HepG2 (cell line): ENCODE measurements at regions not wholly inside any gene's neighbourhood (a gene's known extent, or its start where the extent isn't known, plus 50 kb on each side); places are given as distances from the start of the nearest gene placed in this dataset.

Source experiments
- ATAC-seq: fragments of 200-7000 bp; cut with Tn5 transposase; 3 replicates; pipeline ENCODE4 v1.9.1; 2020; ENCODE audit warnings: mild to moderate bottlenecking, moderate library complexity
- BruUV-seq: library from RNA; stranded (reverse); fragments of 400-500 nt; replicated peaks from 2 replicates; lab custom pipeline; 2021; lab: Mats Ljungman, UMichigan
- CTCF ChIA-PET: fragments of 300-600 bp; formaldehyde crosslinking; extraction: SDS; loops from one replicate; lab custom pipeline; 2021; ENCODE audit warnings: low total read pairs, inconsistent platforms, low intra/inter-chr PET ratio; lab: Yijun Ruan, JAX
- POLR2A ChIA-PET: fragments of 350-600 bp; sonication (Branson Sonifier 250); formaldehyde crosslinking; loops from one replicate; lab custom pipeline; 2020; ENCODE audit warnings: antibody characterized with exemption, inconsistent platforms; lab: Yijun Ruan, JAX
- DNase-seq: peaks from one replicate; pipeline ENCODE4 v3.0.0-alpha.2; 2015; ENCODE audit warnings: low spot score
- FAIRE-seq: peaks from 3 replicates; lab custom pipeline; 2011; peaks lifted over from hg19 to GRCh38; lab: Jason Lieb, UNC
- H2AFZ ChIP-seq: one replicate; pipeline ENCODE4 v1.6.1; 2011; ENCODE audit warnings: low read length, inconsistent platforms
- H3K27ac ChIP-seq: fragments of 300-600 bp; 3 replicates; pipeline ENCODE4 v1.8.0; 2011; ENCODE audit warnings: mixed run types, mild to moderate bottlenecking, mixed read lengths, low read length, inconsistent platforms; ENCODE audit not compliant: insufficient read depth; ENCODE audit errors: extremely low read length
- H3K27me3 ChIP-seq, 2 experiments: fragments of 200-600 bp in 1 of 2; 2 replicates in 1 of 2; 3 replicates in 1 of 2; pipeline versions ENCODE4 v1.6.0 to v1.8.0; 2011; ENCODE audit warnings: low read length in 2 of 2, mild to moderate bottlenecking in 2 of 2, moderate library complexity in 2 of 2, inconsistent platforms in 1 of 2; ENCODE audit not compliant: insufficient read depth in 2 of 2, control insufficient read depth in 1 of 2
- H3K36me3 ChIP-seq, 2 experiments: fragments of 200-600 bp in 1 of 2; replicated peaks in 1 of 2; 2 replicates in 1 of 2; 3 replicates in 1 of 2; pipeline versions ENCODE4 v1.5.1 to v1.8.0; 2011; ENCODE audit warnings: low read length in 2 of 2, inconsistent platforms in 1 of 2; ENCODE audit not compliant: insufficient read depth in 2 of 2, control insufficient read depth in 1 of 2
- H3K4me1 ChIP-seq: 2 replicates; pipeline ENCODE4 v1.5.1; 2012; ENCODE audit warnings: low read length, inconsistent platforms; ENCODE audit not compliant: insufficient read depth
- H3K4me2 ChIP-seq: 2 replicates; pipeline ENCODE4 v1.6.0; 2011; ENCODE audit warnings: low read depth, low read length, inconsistent platforms
- H3K4me3 ChIP-seq, 3 experiments: fragments of 200-600 bp in 1 of 3; sonication (generic), shearing (Covaris generic) in 1 of 3; replicated peaks in 1 of 3; 2 replicates each; pipeline ENCODE4 v1.5.1; 2011 to 2016; ENCODE audit warnings: low read length in 3 of 3, inconsistent platforms in 2 of 3, low read depth in 2 of 3, mild to moderate bottlenecking in 2 of 3, control low read depth in 1 of 3, mixed read lengths in 1 of 3; ENCODE audit not compliant: insufficient read depth in 1 of 3
- H3K79me2 ChIP-seq: one replicate; pipeline ENCODE4 v1.6.1; 2011; ENCODE audit warnings: low read length, inconsistent platforms; ENCODE audit not compliant: insufficient read depth
- H3K9ac ChIP-seq: 2 replicates; pipeline ENCODE4 v1.6.0; 2011; ENCODE audit warnings: mild to moderate bottlenecking, low read depth, low read length, inconsistent platforms; ENCODE audit not compliant: insufficient read depth
- H3K9me3 ChIP-seq: 2 replicates; pipeline ENCODE4 v1.5.1; 2012; ENCODE audit warnings: mild to moderate bottlenecking, low read length
- H4K20me1 ChIP-seq: 2 replicates; pipeline ENCODE4 v1.6.0; 2011; ENCODE audit warnings: inconsistent platforms, mild to moderate bottlenecking, low read length, moderate library complexity; ENCODE audit not compliant: insufficient read depth
- AHR ChIP-seq: IDR thresholded peaks from 2 replicates; pipeline ENCODE4 v1.6.1; 2018; ENCODE audit warnings: missing genetic modification reagents, missing compliant biosample characterization
- ELF3 ChIP-seq: IDR thresholded peaks from 2 replicates; pipeline ENCODE4 v1.6.1; 2016; ENCODE audit warnings: missing genetic modification reagents, missing compliant biosample characterization
- GMEB2 ChIP-seq: IDR thresholded peaks from 2 replicates; pipeline ENCODE4 v1.6.1; 2016; ENCODE audit warnings: missing biosample characterization, missing genetic modification reagents, low read depth
- HNRNPLL ChIP-seq: fragments of 200-400 bp; formaldehyde crosslinking; IDR thresholded peaks from 2 replicates; pipeline ENCODE4 v1.6.1; 2017; ENCODE audit warnings: mild to moderate bottlenecking, low read depth, low read length; ENCODE audit not compliant: poor library complexity, severe bottlenecking
- KDM5A ChIP-seq: fragments of 200-600 bp; sonication (generic); IDR thresholded peaks from 2 replicates; pipeline ENCODE4 v1.7.0; 2018; ENCODE audit warnings: antibody characterized with exemption, mild to moderate bottlenecking, low read length, borderline replicate concordance
- RFX1 ChIP-seq: fragments of 450-650 bp; IDR thresholded peaks from 2 replicates; pipeline ENCODE4 v1.6.1; 2017
- ZBTB33 ChIP-seq: sonication (generic); formaldehyde crosslinking; IDR thresholded peaks from 2 replicates; pipeline ENCODE4 v1.4.0; 2020; ENCODE audit warnings: missing genetic modification reagents
- ZNF564 ChIP-seq: sonication (generic); formaldehyde crosslinking; IDR thresholded peaks from 2 replicates; pipeline ENCODE4 v1.8.1; 2023; ENCODE audit warnings: mild to moderate bottlenecking, missing genetic modification reagents
- ZNF75D ChIP-seq: sonication (generic); formaldehyde crosslinking; IDR thresholded peaks from 2 replicates; pipeline ENCODE4 v1.8.1; 2023; ENCODE audit warnings: missing genetic modification reagents, mild to moderate bottlenecking, borderline replicate concordance
- ZNF792 ChIP-seq: IDR thresholded peaks from 2 replicates; pipeline ENCODE4 v1.6.1; 2016
- WGBS: methylation state at CpG from one replicate; pipeline ENCODE4 v1.1.6; 2017; ENCODE audit warnings: low lambda C conversion rate; 5-methylcytosine and 5-hydroxymethylcytosine counted together
- in situ Hi-C: cut with HindIII; loops from 2 replicates; pipeline ENCODE4 v1.10.0; 2017; ENCODE audit warnings: low pct_unique_long_range_greater_than_20kb; ENCODE audit not compliant: extremely low pct_ligation_motif_present
- intact Hi-C: fragments of 100-400 bp; cut with micrococcal nuclease; formaldehyde crosslinking; loops from one replicate; pipeline ENCODE4 v1.10.0; 2022; ENCODE audit not compliant: unreplicated experiment

GRCh38 chr21:23986987-23987386, 1620.3 kb downstream of the MRPL39 start (continued):
- TF ChIP-seq ZNF564 (CRISPR knock-in tag) (no peak), KDM5A (no peak)

GRCh38 chr21:23986214-23986613, 1621.1 kb downstream of the MRPL39 start:
- WGBS, result 0% methylated on average over 2 of the region's 2 CpGs
- ChIA-PET POLR2A (no interaction called here), CTCF (no interaction called here)
- FAIRE-seq (no peak), DNase-seq (no peak), ATAC-seq (no peak)
- Histone ChIP-seq H3K27me3 (no peaks in the 10 kb centered on the region), H3K4me3 (no peak overlapping the region), H2AFZ (no peak overlapping the region), H3K27ac (no peak overlapping the region), H3K79me2 (no peaks in the 10 kb centered on the region), H3K36me3 (no peaks in the 10 kb centered on the region), H4K20me1 (no peaks in the 10 kb centered on the region), H3K9ac (no peak overlapping the region), H3K4me2 (no peak overlapping the region), H3K4me1 (no peaks in the 10 kb centered on the region), H3K9me3 (peaks cover 85% of the 10 kb centered on the region)
- no peak for TF ChIP-seq HNRNPLL
- intact Hi-C loops, result no loop called here
- no TSS peak for BruUV-seq
- in situ Hi-C loops, result no loop called here

- Histone ChIP-seq H2AFZ (no peak overlapping the region), H3K4me2 (no peak overlapping the region), H3K27me3 (no peaks in the 10 kb centered on the region), H3K27ac (no peak overlapping the region), H3K9ac (no peak overlapping the region)
- CTCF ChIA-PET, result no interaction called here
- WGBS, result 21% methylated on average over 4 of the region's 4 CpGs
- no peak for DNase-seq
- no TSS peak for BruUV-seq
- TF ChIP-seq ZBTB33 (no peak), ZNF75D (CRISPR knock-in tag) (no peak), ELF3 (no peak), GMEB2 (no peak), ZNF792 (no peak), AHR (CRISPR knock-in tag) (no peak), RFX1 (no peak)
- TF ChIP-seq, all 625 proteins: peak for 0
- Histone ChIP-seq H3K9me3 (peaks cover 88% of the 10 kb centered on the region), H3K4me1 (no peaks in the 10 kb centered on the region), H4K20me1 (no peaks in the 10 kb centered on the region), H3K4me3 (no peak overlapping the region), H3K36me3 (no peaks in the 10 kb centered on the region), H3K79me2 (no peaks in the 10 kb centered on the region)
- ATAC-seq, result no peak
- in situ Hi-C loops (no loop called here), intact Hi-C loops (no loop called here)
- POLR2A ChIA-PET, result no interaction called here
- FAIRE-seq, result no peak
Observed at GRCh38 chr21:23982546-23982945, 1624.7 kb downstream of the MRPL39 start.
